Activated CD4-positive, alpha-beta memory T cell treated with anti-CD3 and anti-CD28 coated beads for 36 hours (primary cell): ENCODE measurements at regions not wholly inside any gene's neighbourhood (a gene's known extent, or its start where the extent isn't known, plus 50 kb on each side); places are given as distances from the start of the nearest gene placed in this dataset.

ENCODE experiments used
- CTCF ChIA-PET: fragments of 350-600 bp; sonication (Branson Sonifier 250); formaldehyde crosslinking; loops from one replicate; lab custom pipeline; 2021; ENCODE audit warnings: antibody characterized with exemption, inconsistent platforms; lab: Charles Lee
- POLR2A ChIA-PET: fragments of 350-600 bp; sonication (Branson Sonifier 250); formaldehyde crosslinking; loops from one replicate; lab custom pipeline; 2021; ENCODE audit warnings: antibody characterized with exemption; lab: Charles Lee
- DNase-seq: peaks from one replicate; pipeline ENCODE4 v3.0.0-alpha.2; 2020
- H3K27ac Mint-ChIP-seq: one replicate; pipeline ENCODE4 v1.8.0; 2021; ENCODE audit warnings: mixed read lengths
- H3K27me3 Mint-ChIP-seq: one replicate; pipeline ENCODE4 v1.8.0; 2021; ENCODE audit warnings: mixed read lengths
- H3K36me3 Mint-ChIP-seq: one replicate; pipeline ENCODE4 v1.8.0; 2021; ENCODE audit warnings: mixed read lengths
- H3K4me1 Mint-ChIP-seq: one replicate; pipeline ENCODE4 v1.8.0; 2021; ENCODE audit warnings: low read depth, mixed read lengths
- H3K4me3 Mint-ChIP-seq: one replicate; pipeline ENCODE4 v1.8.0; 2021; ENCODE audit warnings: mild to moderate bottlenecking, mixed read lengths
- H3K9me3 Mint-ChIP-seq: one replicate; pipeline ENCODE4 v1.8.0; 2021; ENCODE audit warnings: mixed read lengths
- intact Hi-C: fragments of 100-400 bp; cut with micrococcal nuclease; formaldehyde crosslinking; loops from one replicate; pipeline ENCODE4 v1.15.1; 2023

- intact Hi-C loops = no loop called here
- Mint-ChIP-seq H3K27ac (no peak overlapping the region), H3K36me3 (no peaks in the 10 kb centered on the region), H3K27me3 (no peaks in the 10 kb centered on the region), H3K9me3 (peaks cover 10% of the 10 kb centered on the region), H3K4me3 (no peak overlapping the region), H3K4me1 (no peaks in the 10 kb centered on the region)
- CTCF ChIA-PET = no interaction called here
- no peak for DNase-seq
- POLR2A ChIA-PET = no interaction called here
These were observed 891.2 kb upstream of the POU3F3 start for GRCh38 chr2:103962670-103963069.

GRCh38 chr2:103963146-103963725 lies 890.7 kb upstream of the POU3F3 start:
- Mint-ChIP-seq H3K4me1 (no peaks in the 10 kb centered on the region), H3K4me3 (no peak overlapping the region), H3K36me3 (no peaks in the 10 kb centered on the region), H3K9me3 (peaks cover 12% of the 10 kb centered on the region), H3K27me3 (no peaks in the 10 kb centered on the region), H3K27ac (no peak overlapping the region)
- POLR2A ChIA-PET = no interaction called here
- CTCF ChIA-PET = no interaction called here
- intact Hi-C loops = no loop called here
- no peak for DNase-seq

DNA sequence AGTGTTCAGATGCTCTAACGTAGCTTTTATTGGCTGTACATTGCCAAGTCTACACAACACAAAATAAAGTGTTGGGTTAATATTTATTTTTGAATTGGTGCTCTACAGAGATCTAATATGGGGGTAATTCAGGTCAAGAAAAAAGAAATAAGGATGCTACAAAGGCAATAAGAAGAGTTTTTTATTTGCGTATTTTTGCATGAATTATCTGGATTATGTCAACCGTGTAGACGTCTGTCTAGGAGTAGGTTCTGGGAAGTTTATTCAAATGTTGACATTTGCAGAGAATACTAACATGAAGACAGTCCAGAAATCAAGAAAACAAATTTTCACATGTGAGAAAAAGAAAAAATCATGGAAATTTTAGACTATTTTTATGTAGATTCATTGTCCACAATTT lies 876.7 kb upstream of the POU3F3 start:
- Mint-ChIP-seq H3K4me3 (no peak overlapping the region), H3K27ac (no peak overlapping the region), H3K36me3 (no peaks in the 10 kb centered on the region), H3K27me3 (no peaks in the 10 kb centered on the region), H3K4me1 (no peaks in the 10 kb centered on the region), H3K9me3 (peaks cover 9% of the 10 kb centered on the region)
- POLR2A ChIA-PET = no interaction called here
- DNase-seq = no peak
- intact Hi-C loops = no loop called here
- CTCF ChIA-PET = no interaction called here

- DNase-seq = no peak
- Mint-ChIP-seq H3K9me3 (peaks cover 7% of the 10 kb centered on the region), H3K27ac (no peak overlapping the region), H3K36me3 (no peaks in the 10 kb centered on the region), H3K27me3 (no peaks in the 10 kb centered on the region), H3K4me3 (no peak overlapping the region), H3K4me1 (no peaks in the 10 kb centered on the region)
- intact Hi-C loops = no loop called here
- ChIA-PET POLR2A (no interaction called here), CTCF (no interaction called here)
These were observed 876.2 kb upstream of the POU3F3 start for GRCh38 chr2:103977668-103978067.

- intact Hi-C loops = no loop called here
- ChIA-PET POLR2A (no interaction called here), CTCF (interaction anchor here (0.6 kb wide), 1 partner anchor 333 kb away, joined by 3 read pairs; no protein-coding TSS in a partner anchor)
- Mint-ChIP-seq H3K27me3 (no peaks in the 10 kb centered on the region), H3K27ac (no peak overlapping the region), H3K4me1 (no peaks in the 10 kb centered on the region), H3K36me3 (no peaks in the 10 kb centered on the region), H3K9me3 (peaks cover 6% of the 10 kb centered on the region), H3K4me3 (no peak overlapping the region)
- no peak for DNase-seq
These were observed 873.5 kb upstream of the POU3F3 start for GRCh38 chr2:103980401-103980800.

DNA sequence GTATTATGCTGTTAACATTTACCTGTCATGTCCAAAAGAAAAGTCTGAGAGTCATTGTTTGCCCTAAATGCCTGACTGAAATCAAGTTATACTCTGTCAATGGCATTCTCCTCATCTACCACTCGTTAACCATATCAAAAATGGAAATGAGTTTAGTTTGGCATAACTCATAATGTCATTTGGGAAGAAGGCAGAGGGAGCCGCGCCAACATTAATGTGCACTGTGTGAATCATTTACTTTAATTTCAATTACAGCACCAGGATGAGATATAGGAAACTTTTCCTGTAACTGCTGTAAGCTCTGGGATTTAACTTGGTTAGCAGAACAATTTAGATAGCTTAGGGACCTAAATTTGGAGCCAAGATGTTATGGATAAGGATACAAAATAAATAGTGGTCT lies 871.2 kb upstream of the POU3F3 start:
- POLR2A ChIA-PET = no interaction called here
- CTCF ChIA-PET = no interaction called here
- intact Hi-C loops = no loop called here

GRCh38 chr2:103986001-103986400 lies 867.9 kb upstream of the POU3F3 start:
- POLR2A ChIA-PET = no interaction called here
- CTCF ChIA-PET = no interaction called here
- Mint-ChIP-seq H3K9me3 (peaks cover 13% of the 10 kb centered on the region), H3K4me1 (no peaks in the 10 kb centered on the region), H3K4me3 (no peak overlapping the region), H3K27ac (no peak overlapping the region), H3K27me3 (no peaks in the 10 kb centered on the region), H3K36me3 (no peaks in the 10 kb centered on the region)
- no peak for DNase-seq
- intact Hi-C loops = no loop called here

More for the DNA sequence above, 871.2 kb upstream of the POU3F3 start:
- Mint-ChIP-seq H3K4me3 (no peak overlapping the region), H3K27me3 (no peaks in the 10 kb centered on the region), H3K4me1 (no peaks in the 10 kb centered on the region), H3K9me3 (peaks cover 8% of the 10 kb centered on the region), H3K27ac (no peak overlapping the region), H3K36me3 (no peaks in the 10 kb centered on the region)
- no peak for DNase-seq

GRCh38 chr2:103991591-103991990 lies 862.3 kb upstream of the POU3F3 start:
- no peak overlapping the region for H3K4me3 Mint-ChIP-seq
- peaks cover 14% of the 10 kb centered on the region for H3K9me3 Mint-ChIP-seq
- H3K36me3 Mint-ChIP-seq = no peaks in the 10 kb centered on the region
- POLR2A ChIA-PET = no interaction called here
- DNase-seq = no peak
- CTCF ChIA-PET = no interaction called here
- no peak overlapping the region for H3K27ac Mint-ChIP-seq
- no peaks in the 10 kb centered on the region for H3K4me1 Mint-ChIP-seq
- intact Hi-C loops = no loop called here
- H3K27me3 Mint-ChIP-seq = no peaks in the 10 kb centered on the region

DNA sequence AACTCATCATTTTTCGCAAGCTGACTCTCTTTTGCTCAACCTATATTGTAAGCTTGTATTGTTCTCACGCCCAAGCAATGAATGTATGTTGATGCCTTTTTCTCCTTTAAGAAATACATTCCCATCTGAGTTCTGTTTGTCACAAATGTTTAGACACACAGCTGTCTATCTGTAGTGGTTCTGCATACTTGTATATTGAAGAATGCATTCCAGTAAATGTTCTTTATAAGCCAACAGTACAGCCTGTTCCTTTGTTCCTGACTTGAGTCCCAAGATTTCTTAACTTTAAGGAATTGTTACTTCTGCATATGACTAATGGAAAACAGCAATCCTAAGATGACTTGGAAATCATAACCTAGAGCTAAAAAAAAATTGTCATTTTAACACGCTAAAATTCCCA lies 849.1 kb upstream of the POU3F3 start:
- H3K9me3 Mint-ChIP-seq = peaks cover 44% of the 10 kb centered on the region
- no peak for DNase-seq

DNA sequence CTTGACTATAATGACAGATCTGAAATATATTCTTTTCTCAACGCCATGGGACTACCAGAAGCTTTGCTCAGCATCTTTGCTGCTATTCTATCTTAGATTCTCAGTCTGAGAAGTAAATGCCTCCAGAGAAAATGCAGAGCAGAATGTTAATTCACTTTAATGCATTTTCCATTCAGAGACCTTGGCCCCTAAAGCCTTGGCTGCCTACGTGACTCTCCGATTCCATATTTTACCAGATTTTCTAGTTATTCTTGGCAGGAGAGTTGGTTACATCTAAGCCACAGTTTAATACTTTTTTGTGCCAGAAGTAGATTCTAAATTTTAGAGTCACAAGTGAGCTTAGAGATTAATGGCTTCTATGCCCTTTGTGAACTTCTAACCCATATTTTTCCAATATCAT lies 837.1 kb upstream of the POU3F3 start:
- H3K4me1 Mint-ChIP-seq = no peaks in the 10 kb centered on the region
- DNase-seq = no peak
- no peaks in the 10 kb centered on the region for H3K27me3 Mint-ChIP-seq
- POLR2A ChIA-PET = no interaction called here
- H3K4me3 Mint-ChIP-seq = no peak overlapping the region
- H3K36me3 Mint-ChIP-seq = no peaks in the 10 kb centered on the region
- CTCF ChIA-PET = no interaction called here
- intact Hi-C loops = no loop called here
- H3K9me3 Mint-ChIP-seq = peaks cover 19% of the 10 kb centered on the region
- H3K27ac Mint-ChIP-seq = no peak overlapping the region

More for the DNA sequence above, 849.1 kb upstream of the POU3F3 start:
- Mint-ChIP-seq H3K4me1 (no peaks in the 10 kb centered on the region), H3K27me3 (no peaks in the 10 kb centered on the region), H3K36me3 (no peaks in the 10 kb centered on the region), H3K27ac (no peak overlapping the region), H3K4me3 (no peak overlapping the region)
- CTCF ChIA-PET = no interaction called here
- POLR2A ChIA-PET = no interaction called here
- intact Hi-C loops = no loop called here

DNA sequence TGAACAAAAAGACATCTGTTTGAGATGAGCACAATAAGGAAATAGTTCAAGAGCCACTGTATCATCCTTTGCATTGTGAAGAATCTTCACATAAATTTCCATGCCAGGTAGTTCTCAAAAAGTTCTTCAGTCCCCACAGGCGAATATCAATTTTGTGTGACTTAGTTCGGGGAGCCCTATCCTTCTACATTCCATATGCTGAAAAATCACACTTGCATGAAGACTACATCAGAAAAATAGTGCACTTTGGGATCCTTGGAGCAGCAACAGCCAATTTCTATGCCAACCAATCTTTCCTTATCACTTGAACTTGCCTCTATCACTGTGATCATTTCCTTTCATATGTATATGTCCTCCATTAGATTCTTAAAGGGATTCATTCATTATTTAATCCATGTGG lies 830.6 kb upstream of the POU3F3 start:
- intact Hi-C loops = no loop called here
- DNase-seq = no peak
- Mint-ChIP-seq H3K27ac (no peak overlapping the region), H3K4me3 (no peak overlapping the region), H3K9me3 (peaks cover 12% of the 10 kb centered on the region), H3K27me3 (no peaks in the 10 kb centered on the region), H3K36me3 (no peaks in the 10 kb centered on the region), H3K4me1 (no peaks in the 10 kb centered on the region)
- ChIA-PET POLR2A (no interaction called here), CTCF (no interaction called here)

DNA sequence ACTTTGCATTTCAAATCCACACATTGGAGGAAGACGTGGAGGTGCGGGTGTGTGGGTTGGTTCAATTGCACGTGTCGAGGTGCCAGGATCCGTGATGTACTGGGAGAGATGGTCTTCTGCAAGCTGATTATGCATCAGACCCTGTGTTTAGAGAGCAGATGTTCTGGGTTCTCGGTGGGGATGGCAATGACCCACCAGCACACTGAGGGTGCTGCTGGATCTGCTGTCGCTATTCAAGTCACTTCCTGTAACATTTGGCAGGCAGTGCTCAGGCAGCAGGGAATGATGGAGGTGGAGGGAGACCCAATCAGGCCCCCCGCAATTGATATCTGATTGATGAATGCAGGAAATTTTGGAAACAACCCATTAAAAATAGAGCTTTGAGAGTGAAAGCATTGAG lies 830.1 kb upstream of the POU3F3 start:
- intact Hi-C loops = no loop called here
- Mint-ChIP-seq H3K4me1 (no peaks in the 10 kb centered on the region), H3K36me3 (no peaks in the 10 kb centered on the region), H3K4me3 (no peak overlapping the region), H3K27me3 (no peaks in the 10 kb centered on the region), H3K27ac (no peak overlapping the region), H3K9me3 (peaks cover 12% of the 10 kb centered on the region)
- CTCF ChIA-PET = no interaction called here
- POLR2A ChIA-PET = no interaction called here
- DNase-seq = no peak

- Mint-ChIP-seq H3K27ac (no peak overlapping the region), H3K4me1 (no peaks in the 10 kb centered on the region), H3K9me3 (peaks cover 12% of the 10 kb centered on the region), H3K27me3 (no peaks in the 10 kb centered on the region), H3K36me3 (no peaks in the 10 kb centered on the region), H3K4me3 (no peak overlapping the region)
- DNase-seq = no peak
- ChIA-PET POLR2A (no interaction called here), CTCF (no interaction called here)
- intact Hi-C loops = no loop called here
These were observed 828.6 kb upstream of the POU3F3 start for GRCh38 chr2:104025295-104025694.
